ENCODE measurements at regions not wholly inside any gene's neighbourhood (a gene's known extent, or its start where the extent isn't known, plus 50 kb on each side); places are given as distances from the start of the nearest gene placed in this dataset.

DNA sequence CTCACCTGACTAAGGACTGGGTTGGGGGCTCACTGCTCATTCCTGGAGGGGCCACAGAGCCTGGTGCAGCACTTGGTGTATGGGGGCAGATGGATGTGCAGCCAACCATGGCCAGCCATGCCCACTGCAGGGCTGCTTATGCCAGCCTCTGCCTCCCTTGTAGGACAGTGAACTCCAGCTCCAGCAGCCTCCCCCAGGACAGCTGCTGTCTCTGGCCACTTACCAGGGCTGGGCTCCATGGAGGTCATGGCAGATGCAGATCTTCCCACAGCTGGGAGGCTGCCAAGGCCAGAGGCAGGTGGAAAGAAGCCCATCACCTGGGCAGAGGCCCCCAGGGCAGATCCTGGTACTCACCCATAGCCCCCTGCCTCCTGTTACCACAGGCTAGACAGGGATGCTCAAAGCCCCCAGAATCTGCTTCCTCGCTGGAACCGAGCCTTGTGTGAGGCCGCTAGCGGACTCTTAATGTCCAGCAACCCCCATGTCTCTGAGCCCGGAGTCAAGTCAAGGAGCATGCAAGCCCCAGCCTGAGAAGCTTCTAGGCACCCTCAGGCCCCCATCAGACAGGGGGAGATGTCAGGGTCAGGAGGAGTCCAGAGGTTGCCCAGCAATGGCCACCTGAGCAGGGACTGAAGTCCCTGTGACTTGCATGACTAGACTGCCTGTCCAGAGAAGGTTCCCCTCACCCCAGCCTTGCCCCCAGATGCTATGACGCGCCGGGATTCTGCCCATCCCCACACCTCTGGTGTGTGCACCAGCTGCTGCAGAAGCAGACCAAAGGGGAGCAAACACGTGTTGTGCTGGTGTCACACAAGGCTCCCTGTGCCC, 123.6 kb downstream of the TWIST2 start:
- no peaks in the 10 kb centered on the region for H3K36me3 ChIP-seq
- no peak for TF ChIP-seq POLR2A (IDR thresholded peaks at IDR 0.05)
- TF ChIP-seq, protein P1, sequence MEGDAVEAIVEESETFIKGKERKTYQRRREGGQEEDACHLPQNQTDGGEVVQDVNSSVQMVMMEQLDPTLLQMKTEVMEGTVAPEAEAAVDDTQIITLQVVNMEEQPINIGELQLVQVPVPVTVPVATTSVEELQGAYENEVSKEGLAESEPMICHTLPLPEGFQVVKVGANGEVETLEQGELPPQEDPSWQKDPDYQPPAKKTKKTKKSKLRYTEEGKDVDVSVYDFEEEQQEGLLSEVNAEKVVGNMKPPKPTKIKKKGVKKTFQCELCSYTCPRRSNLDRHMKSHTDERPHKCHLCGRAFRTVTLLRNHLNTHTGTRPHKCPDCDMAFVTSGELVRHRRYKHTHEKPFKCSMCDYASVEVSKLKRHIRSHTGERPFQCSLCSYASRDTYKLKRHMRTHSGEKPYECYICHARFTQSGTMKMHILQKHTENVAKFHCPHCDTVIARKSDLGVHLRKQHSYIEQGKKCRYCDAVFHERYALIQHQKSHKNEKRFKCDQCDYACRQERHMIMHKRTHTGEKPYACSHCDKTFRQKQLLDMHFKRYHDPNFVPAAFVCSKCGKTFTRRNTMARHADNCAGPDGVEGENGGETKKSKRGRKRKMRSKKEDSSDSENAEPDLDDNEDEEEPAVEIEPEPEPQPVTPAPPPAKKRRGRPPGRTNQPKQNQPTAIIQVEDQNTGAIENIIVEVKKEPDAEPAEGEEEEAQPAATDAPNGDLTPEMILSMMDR (IDR thresholded peaks at IDR 0.05), result no peak
- H3K4me1 ChIP-seq, result no peaks in the 10 kb centered on the region
- no peak for ATAC-seq
- peaks cover 0 to 20% (median 4%) of the 10 kb centered on the region in 9 donors for H3K27me3 ChIP-seq
- H3K9me3 ChIP-seq, result peaks cover 0 to 18% (median 2%) of the 10 kb centered on the region in 12 donors
- no peak overlapping the region for H3K27ac ChIP-seq
- intact Hi-C loops (cut with DNase I), result loop anchor here in 2 of 10 donors (10.0 kb wide), 1 partner anchor 617 kb away; no protein-coding TSS in a partner anchor
- H3K4me3 ChIP-seq, result no peak overlapping the region
- WGBS, 4 donors, result 79 to 93% (median 91%) methylated on average over 8 to 9 of the region's 9 CpGs
- DNase-seq, result no peak

DNA sequence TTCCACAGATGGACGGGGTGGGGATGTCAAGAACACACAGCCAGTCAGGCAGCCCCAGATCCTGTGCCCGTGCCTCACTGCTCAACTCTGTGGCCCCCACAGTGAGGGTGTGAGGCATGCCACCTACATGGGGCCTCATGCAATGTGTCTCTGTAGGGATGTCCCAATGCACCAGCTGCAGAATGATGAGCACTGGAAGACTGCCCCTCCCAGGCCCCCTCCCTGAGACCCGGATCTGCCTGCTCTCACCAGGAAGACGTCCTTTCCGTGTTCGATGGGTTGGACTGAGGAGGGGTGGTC, 124.2 kb downstream of the TWIST2 start:
- no peak for DNase-seq
- WGBS, 4 donors, result 73 to 87% (median 81%) methylated on average over 5 to 6 of the region's 6 CpGs
- H3K36me3 ChIP-seq, result no peaks in the 10 kb centered on the region
- ATAC-seq, result no peak
- no peak overlapping the region for H3K27ac ChIP-seq
- H3K27me3 ChIP-seq, result peaks cover 0 to 20% (median 4%) of the 10 kb centered on the region in 9 donors
- no peak for TF ChIP-seq POLR2A (IDR thresholded peaks at IDR 0.05)
- TF ChIP-seq, protein P1 (IDR thresholded peaks at IDR 0.05), result no peak
- no peak overlapping the region for H3K4me3 ChIP-seq
- no peaks in the 10 kb centered on the region for H3K4me1 ChIP-seq
- intact Hi-C loops (cut with DNase I), result loop anchor here in 2 of 10 donors (10.0 kb wide), 1 partner anchor 617 kb away; no protein-coding TSS in a partner anchor
- H3K9me3 ChIP-seq, result peaks cover 0 to 24% (median 2%) of the 10 kb centered on the region in 12 donors

DNA sequence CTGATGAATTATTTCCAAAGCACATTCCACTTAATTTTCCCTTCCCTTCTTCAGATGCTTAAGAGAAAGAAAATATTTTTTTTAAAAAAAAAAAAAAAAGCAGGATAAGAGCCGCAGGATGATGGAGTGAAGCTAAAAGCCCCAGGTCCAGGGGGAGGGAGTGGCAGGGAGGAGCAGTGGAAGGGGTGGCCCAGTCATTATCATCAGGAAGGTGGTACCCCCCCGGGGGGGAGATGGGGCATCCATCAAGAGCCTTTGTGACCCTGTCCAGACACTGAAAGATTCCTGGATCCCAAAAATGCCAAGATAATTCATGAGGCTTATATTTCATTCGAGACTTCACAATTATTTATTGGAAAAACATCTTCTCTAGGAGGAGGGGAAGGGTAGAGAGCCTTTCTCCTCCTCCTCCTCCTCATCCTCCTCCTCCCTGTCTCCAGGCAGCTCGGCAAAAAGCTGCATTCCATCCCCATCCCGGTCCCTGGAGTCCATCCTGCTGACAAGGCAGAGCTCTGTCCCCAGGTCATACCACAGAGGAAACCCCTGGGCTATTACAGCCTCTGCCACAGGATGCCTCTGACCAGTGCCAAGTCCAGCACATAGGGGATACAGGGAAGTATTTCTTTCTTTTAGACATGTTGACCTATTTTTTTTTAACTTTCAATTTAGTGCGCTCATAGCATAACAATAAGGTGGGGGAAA, 125.3 kb downstream of the TWIST2 start:
- Histone ChIP-seq H3K27me3 (peaks cover 0 to 20% (median 4%) of the 10 kb centered on the region in 9 donors), H3K27ac (peak overlapping the region in 1 of 12 donors; percentile 20), H3K9me3 (peaks cover 0 to 26% (median 2%) of the 10 kb centered on the region in 12 donors), H3K36me3 (no peaks in the 10 kb centered on the region), H3K4me3 (no peak overlapping the region), H3K4me1 (no peaks in the 10 kb centered on the region)
- peak in 1 of 4 donors; percentile 28 for ATAC-seq
- intact Hi-C loops (cut with DNase I), result loop anchor here in 2 of 10 donors (10.0 kb wide), 1 partner anchor 618 kb away; no protein-coding TSS in a partner anchor
- 41 to 52% (median 45%) methylated on average over 6 of the region's 6 CpGs for WGBS, 4 donors
- no peak for DNase-seq
- TF ChIP-seq, protein P1 (IDR thresholded peaks at IDR 0.05), result no peak
- TF ChIP-seq POLR2A (IDR thresholded peaks at IDR 0.05), result no peak

DNA sequence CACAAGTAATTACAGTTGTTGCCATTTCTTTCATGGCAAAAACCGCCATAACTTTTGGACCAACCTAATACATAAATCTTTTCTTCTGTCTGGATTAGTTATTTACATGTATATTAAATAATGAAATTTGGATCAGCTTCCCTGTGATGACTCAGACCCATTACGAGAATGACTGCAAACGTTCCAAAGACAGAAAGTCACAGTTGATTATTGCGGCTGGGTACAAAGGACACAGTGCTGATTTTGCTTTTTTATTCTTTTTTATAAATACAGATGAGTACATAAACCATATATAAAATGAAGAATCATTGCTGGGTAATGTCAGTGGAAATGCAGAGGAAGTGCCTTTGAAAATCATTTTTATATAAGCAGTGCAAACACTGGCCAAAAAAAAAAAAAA, 126.2 kb downstream of the TWIST2 start:
- DNase-seq (no peak), ATAC-seq (peak in 1 of 4 donors; percentile 40)
- no peak overlapping the region for H3K4me3 ChIP-seq
- intact Hi-C loops (cut with DNase I), result loop anchor here in 2 of 10 donors (10.0 kb wide), 1 partner anchor 619 kb away; no protein-coding TSS in a partner anchor
- TF ChIP-seq, protein P1 (IDR thresholded peaks at IDR 0.05), result no peak
- TF ChIP-seq POLR2A (IDR thresholded peaks at IDR 0.05), result no peak
- H3K4me1 ChIP-seq, result no peaks in the 10 kb centered on the region
- 77 to 84% (median 80%) methylated on average over 4 of the region's 4 CpGs for WGBS, 4 donors
- peak overlapping the region in 1 of 12 donors; percentile 28 for H3K27ac ChIP-seq
- H3K9me3 ChIP-seq, result peaks cover 0 to 26% (median 2%) of the 10 kb centered on the region in 12 donors
- H3K27me3 ChIP-seq, result peaks cover 0 to 20% (median 4%) of the 10 kb centered on the region in 9 donors
- H3K36me3 ChIP-seq, result no peaks in the 10 kb centered on the region
